HG03457 (cell line): ENCODE measurements at regions not wholly inside any gene's neighbourhood (a gene's known extent, or its start where the extent isn't known, plus 50 kb on each side); places are given as distances from the start of the nearest gene placed in this dataset.
"Not testable (repeated sequence)": the region's sequence is repeated elsewhere in the genome, so short reads cannot be mapped to it uniquely, and the experiment has no call there.

Experiments used
- ATAC-seq: cut with Tn5 transposase; IDR thresholded peaks from one replicate; pipeline ENCODE4 v1.9.1; 2021; ENCODE audit warnings: moderate number of reproducible peaks; ENCODE audit not compliant: unreplicated experiment

GRCh38 chr3:94398036-94398435, 335.2 kb downstream of the NSUN3 start:
- ATAC-seq: no peak

DNA sequence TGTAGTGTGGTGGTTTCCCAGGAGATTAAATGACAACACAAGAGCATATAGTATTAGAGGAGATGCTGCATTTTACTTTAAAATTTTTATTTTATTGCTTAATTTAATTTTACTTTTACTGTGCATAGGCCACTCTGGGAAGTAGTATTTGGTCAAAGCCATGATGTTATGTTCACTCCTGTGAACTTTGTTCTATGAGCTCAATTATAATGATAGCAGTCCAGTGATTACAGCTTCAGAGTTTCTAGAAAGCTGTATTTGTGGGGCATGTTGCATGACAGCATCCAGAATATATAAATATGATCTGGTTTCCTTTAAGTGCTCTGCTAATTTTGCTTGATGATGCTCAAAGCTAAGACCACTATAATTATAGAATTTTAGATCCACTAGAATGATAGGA, 338.6 kb downstream of the NSUN3 start:
- no peak for ATAC-seq

- ATAC-seq: no peak
Measured at GRCh38 chr3:94402126-94402525, 339.3 kb downstream of the NSUN3 start.

DNA sequence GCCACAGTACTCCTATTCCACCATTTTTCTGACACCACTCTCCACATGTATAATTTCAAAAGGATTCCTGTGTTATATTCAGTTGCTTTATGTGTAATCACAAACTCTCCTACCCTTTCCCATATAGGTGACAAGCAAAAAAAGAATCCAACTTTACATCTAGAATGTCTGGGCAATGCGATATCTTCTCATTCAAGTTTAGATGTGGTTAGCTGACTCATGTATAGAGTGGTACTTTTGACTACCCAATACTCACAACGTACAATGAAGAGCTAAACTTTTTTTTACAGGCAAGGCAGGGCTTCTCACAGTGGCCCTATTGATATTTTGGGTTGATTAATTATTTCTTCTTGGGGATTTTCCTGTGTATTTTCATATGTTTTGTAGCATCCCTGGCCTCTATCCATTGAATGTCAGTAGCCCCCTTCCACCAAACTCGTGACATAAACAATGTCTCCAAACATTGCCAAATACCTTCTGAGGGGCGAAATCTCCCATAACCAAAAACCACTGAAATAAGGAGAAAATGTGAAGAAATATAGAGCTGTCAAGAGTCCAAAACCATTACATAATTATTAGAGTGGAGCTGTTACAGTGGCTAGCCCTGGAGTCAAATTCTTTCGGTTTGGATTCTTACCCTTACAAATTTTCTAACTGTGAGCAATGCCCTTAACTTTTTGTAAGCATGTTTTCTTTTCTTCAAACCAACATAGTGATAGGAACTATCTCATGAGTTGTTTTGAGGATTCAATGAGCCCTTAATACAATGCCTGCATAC, 342.6 kb downstream of the NSUN3 start:
- ATAC-seq: no peak

- ATAC-seq: no peak
Measured at GRCh38 chr3:94406595-94406994, 343.7 kb downstream of the NSUN3 start.

- not testable (repeated sequence) for ATAC-seq
Measured at GRCh38 chr3:94412936-94413335, 350.1 kb downstream of the NSUN3 start.

- ATAC-seq: no peak
Measured at GRCh38 chr3:94413336-94414108, 350.7 kb downstream of the NSUN3 start.

DNA sequence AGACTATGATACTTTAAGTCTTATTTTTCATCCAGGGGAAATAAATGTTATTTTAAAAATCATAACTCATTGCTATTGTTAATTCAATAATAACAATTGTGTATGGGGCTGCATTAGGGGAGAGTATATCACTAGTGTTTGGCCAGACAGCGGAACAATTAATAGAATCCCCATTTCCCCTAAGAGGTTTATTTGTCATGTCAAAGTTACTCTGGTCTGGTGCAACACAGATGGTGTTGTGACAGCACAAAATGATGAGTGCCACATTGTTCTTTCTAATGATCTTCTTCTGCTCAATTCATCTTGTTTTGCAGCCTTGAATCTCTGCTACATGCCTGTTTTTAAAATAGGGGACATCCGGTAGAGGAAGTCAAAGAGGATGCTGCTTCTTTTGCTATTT, 351.6 kb downstream of the NSUN3 start:
- ATAC-seq: no peak

DNA sequence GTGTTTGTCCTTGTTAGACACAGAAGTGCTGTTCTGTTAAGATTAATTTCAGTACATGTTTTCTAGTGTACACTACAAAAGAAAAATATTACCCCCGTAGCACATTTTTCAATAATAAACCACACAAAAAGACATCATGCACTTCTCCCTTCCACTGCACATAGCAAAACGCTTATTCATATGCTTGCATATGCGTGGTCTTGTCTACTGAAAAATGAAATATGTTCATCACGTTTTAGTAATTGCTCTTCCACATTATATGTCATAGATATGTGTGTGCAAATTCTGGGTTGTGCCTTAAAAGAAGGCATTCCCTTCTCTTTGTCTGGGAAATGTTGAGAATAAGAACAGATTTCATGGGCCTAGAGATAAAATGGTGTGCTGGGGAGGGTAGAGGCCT, 353.9 kb downstream of the NSUN3 start:
- no peak for ATAC-seq

DNA sequence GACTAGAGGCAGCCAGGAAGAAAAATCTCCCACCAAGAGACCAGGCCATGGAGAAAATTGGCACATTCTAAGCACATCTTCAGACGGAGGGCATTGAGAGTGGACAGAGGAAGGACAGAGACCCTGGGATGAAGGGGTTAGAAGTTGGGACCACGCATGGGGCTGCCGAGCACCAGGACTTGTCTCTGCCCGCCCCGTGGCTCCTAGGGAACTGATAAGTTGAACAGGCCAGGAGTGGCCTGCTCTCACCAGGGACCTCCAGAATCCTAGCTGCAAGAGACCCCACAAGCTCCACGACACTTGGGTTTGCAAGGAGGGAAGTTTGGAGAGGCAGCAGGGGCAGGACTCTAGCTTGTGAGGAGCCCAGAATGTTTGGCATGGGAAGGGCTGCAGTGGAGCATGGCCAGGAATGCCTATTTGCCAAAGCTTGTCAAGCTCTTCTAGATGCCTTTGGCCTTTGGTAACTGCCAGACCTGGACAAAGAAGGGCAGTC, 355.1 kb downstream of the NSUN3 start:
- ATAC-seq: no peak

DNA sequence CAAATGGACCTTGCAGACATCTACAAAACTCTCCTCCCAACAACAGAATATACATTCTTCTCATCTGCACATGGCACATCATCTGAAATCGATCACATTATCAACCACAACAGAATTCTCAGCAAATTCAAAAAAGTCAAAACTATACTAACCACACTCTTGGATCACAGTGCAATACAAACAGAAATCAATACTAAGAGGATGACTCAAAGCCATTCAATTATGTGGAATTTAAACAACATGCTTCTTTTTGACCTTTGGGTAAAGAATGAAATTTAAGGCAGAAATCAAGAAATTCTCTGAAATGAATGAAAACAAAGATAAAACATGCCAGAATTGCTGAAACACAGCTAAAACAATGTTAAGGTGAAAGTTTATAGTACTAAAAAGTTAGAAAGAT, 358.1 kb downstream of the NSUN3 start:
- ATAC-seq: no peak

DNA sequence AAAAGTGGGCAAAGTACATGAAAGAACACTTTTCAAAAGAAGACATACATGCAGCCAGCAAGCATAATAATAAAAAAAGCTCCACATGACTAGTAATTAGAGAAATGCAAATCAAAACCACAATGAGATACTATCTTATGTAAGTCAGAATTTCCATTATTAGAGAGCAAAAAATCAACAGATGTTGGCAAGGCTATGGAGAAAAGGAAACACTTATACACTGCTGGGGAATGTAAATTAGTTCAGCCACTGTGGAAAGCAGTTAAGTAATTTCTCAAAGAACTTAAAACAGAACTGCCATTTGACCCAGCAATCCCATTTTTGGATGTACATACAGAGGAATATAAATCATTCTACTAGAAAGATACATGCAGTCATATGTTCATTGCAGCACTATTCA, 360.7 kb downstream of the NSUN3 start:
- ATAC-seq: no peak

- ATAC-seq: no peak
Measured at GRCh38 chr3:94429517-94429916, 366.7 kb downstream of the NSUN3 start.

DNA sequence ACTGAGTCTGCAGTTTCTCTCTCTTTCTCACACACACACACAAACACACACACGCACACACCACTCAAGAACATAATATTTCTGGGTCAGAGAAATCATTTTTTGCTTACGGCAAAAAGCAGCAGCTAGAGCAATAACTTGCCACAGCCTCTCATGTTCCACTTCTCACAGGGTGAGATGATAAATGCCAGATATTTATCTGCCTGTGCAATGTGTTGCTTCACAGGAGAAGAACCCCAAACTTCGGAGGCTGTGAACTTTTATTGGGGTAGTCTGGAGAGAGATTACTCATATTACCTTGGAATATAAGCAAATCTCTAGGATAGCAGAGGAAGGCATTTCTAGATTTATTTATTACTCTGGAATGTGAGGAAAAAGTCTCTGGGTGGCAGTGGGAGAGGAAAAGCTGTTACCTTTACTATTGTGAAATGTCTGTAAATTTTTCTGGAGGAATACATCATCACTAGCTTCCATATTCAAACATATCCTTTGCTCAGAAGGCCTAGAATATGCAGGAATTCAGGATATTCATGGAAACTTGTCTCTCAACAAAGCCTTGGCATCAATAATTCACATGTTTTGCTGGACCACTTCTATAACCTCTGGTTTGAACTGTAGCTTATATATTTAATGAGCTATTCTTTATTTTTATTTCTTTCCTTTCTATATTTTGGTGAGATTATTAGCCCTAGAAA, 369.2 kb downstream of the NSUN3 start:
- no peak for ATAC-seq

GRCh38 chr3:94433811-94434210, 370.9 kb downstream of the NSUN3 start:
- ATAC-seq: no peak

DNA sequence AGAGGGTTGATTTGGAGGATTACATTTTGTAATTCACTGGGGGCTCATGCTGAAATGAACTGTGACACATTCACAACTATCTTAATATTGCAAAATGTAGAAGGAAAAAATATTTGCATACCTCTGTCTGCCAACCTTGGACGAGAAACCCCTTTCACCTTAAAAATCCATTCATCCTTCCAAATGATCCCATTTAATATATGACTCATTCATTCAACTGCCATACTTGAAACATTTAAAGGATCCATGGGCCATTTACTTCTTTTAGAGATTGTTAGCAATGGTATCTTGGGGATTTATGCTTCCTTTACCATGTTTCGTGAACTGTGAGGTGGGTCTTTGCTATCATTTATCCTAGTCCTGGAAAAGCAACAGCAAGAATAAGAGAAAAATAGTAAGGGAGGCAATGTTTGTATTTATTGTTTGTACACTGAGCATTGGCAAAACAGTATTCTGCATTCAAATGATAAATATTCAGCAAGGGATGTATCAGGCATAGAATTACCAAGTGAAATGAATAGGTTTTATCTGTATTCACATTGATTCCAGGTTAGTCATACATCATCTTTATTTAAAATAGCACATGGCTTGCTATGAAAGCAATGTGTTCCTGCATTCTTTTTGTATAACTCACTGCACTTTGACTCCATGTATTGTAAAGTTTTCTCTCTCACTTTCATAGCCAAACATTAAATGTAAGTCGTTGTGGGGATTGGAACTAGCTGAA, 378.1 kb downstream of the NSUN3 start:
- no peak for ATAC-seq

DNA sequence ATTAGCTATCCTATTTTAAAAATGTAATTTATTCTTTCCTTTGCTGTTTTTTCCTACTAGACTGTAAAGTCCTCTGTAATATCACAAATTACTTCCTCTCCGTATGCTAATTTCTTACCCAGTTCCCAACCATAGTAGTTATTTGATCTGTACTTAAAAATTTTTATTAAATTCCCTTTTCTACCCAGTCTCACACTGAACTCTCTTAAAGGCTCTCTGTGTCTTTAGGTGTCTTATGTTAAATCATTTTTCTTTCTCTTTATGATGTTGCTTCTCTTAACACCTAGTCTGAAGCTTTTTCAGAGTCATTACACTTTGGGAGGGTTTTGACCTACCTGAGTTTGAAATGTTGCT, 378.6 kb downstream of the NSUN3 start:
- ATAC-seq: no peak

DNA sequence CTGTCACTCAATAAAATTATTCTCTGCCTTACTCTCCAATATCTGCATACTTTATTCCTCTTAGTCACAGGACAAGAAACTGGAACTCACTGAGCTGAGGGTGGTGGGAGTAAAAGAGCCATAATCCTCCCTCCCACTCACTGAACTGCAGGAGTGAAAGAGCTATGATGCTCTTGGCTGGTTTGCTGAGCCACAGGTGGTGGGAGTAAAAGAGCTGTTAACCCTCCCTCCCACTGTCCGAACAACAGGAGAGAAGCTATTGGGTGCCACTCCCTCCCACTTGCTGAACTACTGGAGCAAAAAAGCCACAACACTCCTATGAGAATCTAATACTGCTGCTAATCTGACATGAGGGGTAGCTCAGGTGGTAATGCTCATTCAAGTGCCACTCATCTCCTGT, 391.0 kb downstream of the NSUN3 start:
- no peak for ATAC-seq

DNA sequence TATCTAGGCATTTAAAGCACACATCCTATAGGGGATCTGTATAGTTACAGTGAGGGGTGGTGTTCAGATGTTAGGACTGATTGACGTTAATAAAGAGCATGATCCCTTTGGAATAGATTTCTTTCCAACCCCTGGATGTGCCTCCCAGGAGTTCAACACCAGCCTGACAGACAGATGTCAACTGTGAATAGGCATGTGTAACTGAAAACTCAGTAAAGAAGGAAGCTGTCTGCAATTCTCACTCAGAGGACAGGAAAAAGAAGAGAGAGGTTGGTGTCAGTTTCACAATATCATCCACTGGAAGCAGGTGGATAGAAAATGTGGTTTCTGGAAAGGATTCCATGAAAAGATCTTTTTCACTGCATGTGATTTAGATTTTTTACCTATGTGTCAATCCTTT, 396.3 kb downstream of the NSUN3 start:
- no peak for ATAC-seq

DNA sequence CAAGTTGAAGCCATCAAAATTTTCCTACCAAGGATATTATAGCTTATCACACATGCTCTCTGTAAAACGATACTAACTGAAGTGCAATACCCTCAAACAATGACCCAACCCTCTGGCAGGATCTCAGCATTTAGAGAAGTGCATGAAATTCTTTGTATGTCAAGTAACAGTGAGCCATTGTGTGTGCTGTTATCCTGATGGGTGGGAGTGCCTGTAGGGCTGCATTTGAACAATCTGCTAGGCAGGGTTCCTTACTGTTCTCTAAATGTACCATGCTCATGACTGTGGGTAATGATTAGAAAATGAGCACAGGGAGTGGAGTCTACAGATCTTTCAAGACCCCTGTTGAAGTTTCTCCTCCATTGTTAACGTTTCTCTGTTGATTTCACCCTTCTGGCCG, 398.1 kb downstream of the NSUN3 start:
- ATAC-seq: no peak

GRCh38 chr3:94462931-94463330, 400.1 kb downstream of the NSUN3 start:
- no peak for ATAC-seq
